ENCODE measurements at regions not wholly inside any gene's neighbourhood (a gene's known extent, or its start where the extent isn't known, plus 50 kb on each side); places are given as distances from the start of the nearest gene placed in this dataset.
A peak's percentile ranks its signal among the peaks of the same experiment; 100 is the strongest.

- Histone ChIP-seq H3K27me3 (no peaks in the 10 kb centered on the region), H3K4me3 (no peak overlapping the region), H3K27ac (no peak overlapping the region), H3K9me3 (no peaks in the 10 kb centered on the region), H3K36me3 (no peaks in the 10 kb centered on the region), H3K4me1 (peaks cover 0 to 34% (median 11%) of the 10 kb centered on the region in 3 donors)
- 86 to 94% methylated on average over 2 of the region's 2 CpGs for WGBS, 2 donors
- TF ChIP-seq POLR2A (IDR thresholded peaks at IDR 0.05): no peak
- no peak for TF ChIP-seq CTCF (IDR thresholded peaks at IDR 0.05)
- no peak for DNase-seq
- intact Hi-C loops (cut with DNase I): no loop called here
Measured at GRCh38 chr4:128463006-128463405, 175.4 kb upstream of the PGRMC2 start.

GRCh38 chr4:128462103-128462783 is 174.6 kb upstream of the PGRMC2 start:
- Histone ChIP-seq H3K4me3 (no peak overlapping the region), H3K27ac (no peak overlapping the region), H3K9me3 (no peaks in the 10 kb centered on the region), H3K36me3 (no peaks in the 10 kb centered on the region), H3K4me1 (peaks cover 0 to 30% (median 11%) of the 10 kb centered on the region in 3 donors), H3K27me3 (no peaks in the 10 kb centered on the region)
- WGBS, 2 donors: 85 to 90% methylated on average over 8 of the region's 8 CpGs
- intact Hi-C loops (cut with DNase I): no loop called here
- DNase-seq: no peak
- TF ChIP-seq CTCF (IDR thresholded peaks at IDR 0.05) (no peak), POLR2A (IDR thresholded peaks at IDR 0.05) (no peak)

- DNase-seq: no peak
- H3K9me3 ChIP-seq: no peaks in the 10 kb centered on the region
- no peak overlapping the region for H3K4me3 ChIP-seq
- peaks cover 0 to 26% (median 11%) of the 10 kb centered on the region in 3 donors for H3K4me1 ChIP-seq
- H3K27ac ChIP-seq: peak overlapping the region in 3 of 4 donors; percentile 19 to 60 (median 34)
- 40 to 52% methylated on average over 4 to 5 of the region's 5 CpGs for WGBS, 2 donors
- intact Hi-C loops (cut with DNase I): no loop called here
- TF ChIP-seq CTCF (IDR thresholded peaks at IDR 0.05): peak in 1 of 6 experiments; percentile 8
- TF ChIP-seq POLR2A (IDR thresholded peaks at IDR 0.05): no peak
- H3K36me3 ChIP-seq: no peaks in the 10 kb centered on the region
- no peaks in the 10 kb centered on the region for H3K27me3 ChIP-seq
Measured at GRCh38 chr4:128461291-128462102, 173.9 kb upstream of the PGRMC2 start.

- 38 to 76% methylated on average over 3 of the region's 3 CpGs for WGBS, 2 donors
- peaks cover 0 to 33% (median 11%) of the 10 kb centered on the region in 3 donors for H3K4me1 ChIP-seq
- no peak for TF ChIP-seq CTCF (IDR thresholded peaks at IDR 0.05)
- no peaks in the 10 kb centered on the region for H3K27me3 ChIP-seq
- no peak for DNase-seq
- intact Hi-C loops (cut with DNase I): loop anchor here (10.0 kb wide), 2 partner anchors 115 to 405 kb away; no protein-coding TSS in a partner anchor
- no peaks in the 10 kb centered on the region for H3K9me3 ChIP-seq
- no peaks in the 10 kb centered on the region for H3K36me3 ChIP-seq
- no peak overlapping the region for H3K4me3 ChIP-seq
- H3K27ac ChIP-seq: no peak overlapping the region
Measured at GRCh38 chr4:128459547-128459946, 171.9 kb upstream of the PGRMC2 start.

GRCh38 chr4:128458816-128459215 is 171.2 kb upstream of the PGRMC2 start:
- WGBS, 2 donors: 65 to 76% methylated on average over 3 of the region's 3 CpGs
- no peaks in the 10 kb centered on the region for H3K9me3 ChIP-seq
- intact Hi-C loops (cut with DNase I): loop anchor here (10.0 kb wide), 2 partner anchors 116 to 406 kb away; no protein-coding TSS in a partner anchor
- TF ChIP-seq POLR2A (IDR thresholded peaks at IDR 0.05) (no peak), CTCF (IDR thresholded peaks at IDR 0.05) (no peak)
- DNase-seq: no peak
- H3K36me3 ChIP-seq: no peaks in the 10 kb centered on the region
- H3K27ac ChIP-seq: no peak overlapping the region
- peaks cover 0 to 40% (median 11%) of the 10 kb centered on the region in 3 donors for H3K4me1 ChIP-seq
- no peaks in the 10 kb centered on the region for H3K27me3 ChIP-seq
- no peak overlapping the region for H3K4me3 ChIP-seq

All from esophagus squamous epithelium (tissue), 5 donors.